ENCODE measurements at regions not wholly inside any gene's neighbourhood (a gene's known extent, or its start where the extent isn't known, plus 50 kb on each side); places are given as distances from the start of the nearest gene placed in this dataset.
"Not testable (repeated sequence)": the region's sequence is repeated elsewhere in the genome, so short reads cannot be mapped to it uniquely, and the experiment has no call there.

DNA sequence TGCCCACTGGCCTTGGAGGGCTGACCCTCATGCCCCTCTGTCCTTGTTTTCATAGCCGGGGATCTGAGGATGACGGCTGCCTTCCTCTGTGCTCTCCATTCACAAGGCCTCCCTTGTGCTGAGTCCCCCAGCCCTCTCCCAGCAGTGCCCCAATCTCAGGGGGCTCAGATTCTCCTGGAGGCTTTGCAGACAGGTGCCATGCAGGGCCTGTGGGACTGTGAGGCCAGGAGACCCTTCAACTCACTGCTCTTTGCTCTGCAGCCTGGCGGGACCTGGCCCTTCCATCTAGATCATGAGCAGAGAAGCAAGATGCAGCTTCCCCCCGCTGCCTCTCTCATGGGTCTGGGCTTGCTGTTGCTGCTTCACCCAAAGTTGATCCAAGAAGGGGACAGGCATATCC is 356.0 kb downstream of the BCL11B start:
- ATAC-seq (ENCODE audit: low read depth) = no peak
- no peak overlapping the region for H3K4me3 ChIP-seq (ENCODE audit: severe bottlenecking)
- TF ChIP-seq, protein P1, sequence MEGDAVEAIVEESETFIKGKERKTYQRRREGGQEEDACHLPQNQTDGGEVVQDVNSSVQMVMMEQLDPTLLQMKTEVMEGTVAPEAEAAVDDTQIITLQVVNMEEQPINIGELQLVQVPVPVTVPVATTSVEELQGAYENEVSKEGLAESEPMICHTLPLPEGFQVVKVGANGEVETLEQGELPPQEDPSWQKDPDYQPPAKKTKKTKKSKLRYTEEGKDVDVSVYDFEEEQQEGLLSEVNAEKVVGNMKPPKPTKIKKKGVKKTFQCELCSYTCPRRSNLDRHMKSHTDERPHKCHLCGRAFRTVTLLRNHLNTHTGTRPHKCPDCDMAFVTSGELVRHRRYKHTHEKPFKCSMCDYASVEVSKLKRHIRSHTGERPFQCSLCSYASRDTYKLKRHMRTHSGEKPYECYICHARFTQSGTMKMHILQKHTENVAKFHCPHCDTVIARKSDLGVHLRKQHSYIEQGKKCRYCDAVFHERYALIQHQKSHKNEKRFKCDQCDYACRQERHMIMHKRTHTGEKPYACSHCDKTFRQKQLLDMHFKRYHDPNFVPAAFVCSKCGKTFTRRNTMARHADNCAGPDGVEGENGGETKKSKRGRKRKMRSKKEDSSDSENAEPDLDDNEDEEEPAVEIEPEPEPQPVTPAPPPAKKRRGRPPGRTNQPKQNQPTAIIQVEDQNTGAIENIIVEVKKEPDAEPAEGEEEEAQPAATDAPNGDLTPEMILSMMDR (IDR thresholded peaks at IDR 0.05; ENCODE audit: poor library complexity, severe bottlenecking) = no peak
- no peaks in the 10 kb centered on the region for H3K36me3 ChIP-seq (ENCODE audit: low read depth)
- H3K9me3 ChIP-seq (ENCODE audit: severe bottlenecking) = no peaks in the 10 kb centered on the region
- no peak overlapping the region for H3K27ac ChIP-seq (ENCODE audit: poor library complexity, severe bottlenecking)
- DNase-seq (ENCODE audit: low spot score) = no peak
- no peaks in the 10 kb centered on the region for H3K4me1 ChIP-seq (ENCODE audit: insufficient read depth, poor library complexity, severe bottlenecking)
- no peaks in the 10 kb centered on the region for H3K27me3 ChIP-seq (ENCODE audit: insufficient read depth, poor library complexity, severe bottlenecking)

DNA sequence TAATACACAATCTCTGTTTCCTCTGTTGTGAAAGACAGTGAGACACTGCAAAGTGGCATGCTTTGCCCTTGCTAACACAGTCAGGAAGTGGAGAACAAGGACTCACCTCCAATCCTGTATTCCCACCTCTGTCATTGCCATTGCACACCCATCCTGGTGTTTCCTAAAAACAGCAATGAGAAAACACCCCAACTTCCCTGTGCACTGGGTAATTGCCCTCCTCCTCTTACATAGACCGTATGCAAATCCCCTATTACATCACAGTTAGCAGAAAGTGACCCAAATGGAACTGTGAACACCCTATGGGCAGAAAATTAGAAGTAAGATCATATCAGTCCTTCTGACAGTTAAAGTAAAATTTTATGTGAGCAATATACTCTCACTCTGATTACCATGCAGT is 355.5 kb downstream of the BCL11B start:
- TF ChIP-seq, protein P1 (IDR thresholded peaks at IDR 0.05; ENCODE audit: poor library complexity, severe bottlenecking) = no peak
- no peaks in the 10 kb centered on the region for H3K9me3 ChIP-seq (ENCODE audit: severe bottlenecking)

GRCh38 chr14:98919434-98919833 is 352.6 kb downstream of the BCL11B start:
- Histone ChIP-seq H3K9me3 (ENCODE audit: severe bottlenecking) (no peaks in the 10 kb centered on the region), H3K4me3 (ENCODE audit: severe bottlenecking) (no peak overlapping the region), H3K36me3 (ENCODE audit: low read depth) (no peaks in the 10 kb centered on the region), H3K4me1 (ENCODE audit: insufficient read depth, poor library complexity, severe bottlenecking) (no peaks in the 10 kb centered on the region), H3K27ac (ENCODE audit: poor library complexity, severe bottlenecking) (no peak overlapping the region), H3K27me3 (ENCODE audit: insufficient read depth, poor library complexity, severe bottlenecking) (no peaks in the 10 kb centered on the region)
- TF ChIP-seq, protein P1 (IDR thresholded peaks at IDR 0.05; ENCODE audit: poor library complexity, severe bottlenecking) = no peak
- ATAC-seq (ENCODE audit: low read depth) (no peak), DNase-seq (ENCODE audit: low spot score) (peak; percentile 32)

More for the DNA sequence above, 355.5 kb downstream of the BCL11B start:
- ATAC-seq (ENCODE audit: low read depth) = no peak
- DNase-seq (ENCODE audit: low spot score) = no peak
- no peaks in the 10 kb centered on the region for H3K36me3 ChIP-seq (ENCODE audit: low read depth)
- no peaks in the 10 kb centered on the region for H3K4me1 ChIP-seq (ENCODE audit: insufficient read depth, poor library complexity, severe bottlenecking)
- no peaks in the 10 kb centered on the region for H3K27me3 ChIP-seq (ENCODE audit: insufficient read depth, poor library complexity, severe bottlenecking)
- H3K27ac ChIP-seq (ENCODE audit: poor library complexity, severe bottlenecking) = no peak overlapping the region
- no peak overlapping the region for H3K4me3 ChIP-seq (ENCODE audit: severe bottlenecking)

DNA sequence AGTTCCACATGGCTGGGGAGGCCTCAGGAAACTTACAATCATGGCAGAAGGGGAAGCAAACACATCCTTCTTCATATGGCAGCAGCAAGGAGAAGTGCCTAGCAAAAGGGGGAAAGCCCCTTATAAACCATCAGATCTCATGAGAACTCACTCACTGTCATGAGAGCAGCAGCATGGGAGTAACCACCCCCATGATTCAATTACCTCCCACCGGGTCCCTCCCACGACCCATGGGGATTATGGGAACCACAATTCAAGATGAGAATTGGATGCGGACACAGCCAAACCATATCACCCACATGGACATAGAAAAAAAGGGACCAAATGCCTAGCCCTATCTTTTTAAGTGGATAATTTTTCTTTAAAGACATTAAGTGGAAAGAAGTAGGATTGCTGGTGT is 350.7 kb downstream of the BCL11B start:
- H3K4me3 ChIP-seq (ENCODE audit: severe bottlenecking); H3K9me3 ChIP-seq (ENCODE audit: severe bottlenecking); ATAC-seq (ENCODE audit: low read depth); H3K36me3 ChIP-seq (ENCODE audit: low read depth); H3K27me3 ChIP-seq (ENCODE audit: insufficient read depth, poor library complexity, severe bottlenecking); H3K4me1 ChIP-seq (ENCODE audit: insufficient read depth, poor library complexity, severe bottlenecking); H3K27ac ChIP-seq (ENCODE audit: poor library complexity, severe bottlenecking): not testable (repeated sequence)
- DNase-seq (ENCODE audit: low spot score) = peak; percentile 1

GRCh38 chr14:98923596-98923995 is 348.4 kb downstream of the BCL11B start:
- DNase-seq (ENCODE audit: low spot score) = no peak
- TF ChIP-seq, protein P1 (IDR thresholded peaks at IDR 0.05; ENCODE audit: poor library complexity, severe bottlenecking) = no peak
- Histone ChIP-seq H3K4me1 (ENCODE audit: insufficient read depth, poor library complexity, severe bottlenecking) (peaks cover 4% of the 10 kb centered on the region), H3K4me3 (ENCODE audit: severe bottlenecking) (no peak overlapping the region), H3K27ac (ENCODE audit: poor library complexity, severe bottlenecking) (no peak overlapping the region), H3K27me3 (ENCODE audit: insufficient read depth, poor library complexity, severe bottlenecking) (no peaks in the 10 kb centered on the region), H3K36me3 (ENCODE audit: low read depth) (no peaks in the 10 kb centered on the region), H3K9me3 (ENCODE audit: severe bottlenecking) (no peaks in the 10 kb centered on the region)
- no peak for ATAC-seq (ENCODE audit: low read depth)

Measured in RWPE2 (cell line).